Activated CD4-positive, alpha-beta T cell treated with anti-CD3 and anti-CD28 coated beads, Interleukin-2, Interleukin-4, amounts not matched to agents 100 ng/mL and 50 ng/mL, durations not matched to agents 16 hours and 8 hours (primary cell): ENCODE measurements at regions not wholly inside any gene's neighbourhood (a gene's known extent, or its start where the extent isn't known, plus 50 kb on each side); places are given as distances from the start of the nearest gene placed in this dataset.

Experiments
- DNase-seq: peaks from one replicate; pipeline ENCODE4 v3.0.0-alpha.2; 2020; ENCODE audit warnings: low spot score

- no peak for DNase-seq
These were observed 69.7 kb upstream of the ACKR3 start for GRCh38 chr2:236499691-236500578.

- DNase-seq: no peak
These were observed 68.6 kb upstream of the ACKR3 start for GRCh38 chr2:236501026-236501425.

- no peak for DNase-seq
These were observed 68.1 kb upstream of the ACKR3 start for GRCh38 chr2:236501531-236501930.

GRCh38 chr2:236503100-236503499 lies 66.5 kb upstream of the ACKR3 start:
- DNase-seq: no peak

- DNase-seq: no peak
These were observed 66.0 kb upstream of the ACKR3 start for GRCh38 chr2:236503583-236503982.

- DNase-seq: no peak
These were observed 64.6 kb upstream of the ACKR3 start for GRCh38 chr2:236505041-236505440.

- DNase-seq: no peak
These were observed 64.0 kb upstream of the ACKR3 start for GRCh38 chr2:236505648-236506047.

- no peak for DNase-seq
These were observed 62.1 kb upstream of the ACKR3 start for GRCh38 chr2:236507393-236508085.

GRCh38 chr2:236508466-236508865 lies 61.2 kb upstream of the ACKR3 start:
- no peak for DNase-seq

- DNase-seq: no peak
These were observed 59.6 kb upstream of the ACKR3 start for GRCh38 chr2:236510034-236510433.

- DNase-seq: no peak
These were observed 58.4 kb upstream of the ACKR3 start for GRCh38 chr2:236511266-236511665.

- no peak for DNase-seq
These were observed 57.4 kb upstream of the ACKR3 start for GRCh38 chr2:236512267-236512666.

GRCh38 chr2:236512902-236513435 lies 56.7 kb upstream of the ACKR3 start:
- peak; percentile 66 for DNase-seq

- no peak for DNase-seq
These were observed 55.7 kb upstream of the ACKR3 start for GRCh38 chr2:236513956-236514355.

GRCh38 chr2:236516708-236517107 lies 52.9 kb upstream of the ACKR3 start:
- no peak for DNase-seq

GRCh38 chr2:236517251-236518031 lies 52.2 kb upstream of the ACKR3 start:
- no peak for DNase-seq
